ENCODE measurements at regions not wholly inside any gene's neighbourhood (a gene's known extent, or its start where the extent isn't known, plus 50 kb on each side); places are given as distances from the start of the nearest gene placed in this dataset.

DNA sequence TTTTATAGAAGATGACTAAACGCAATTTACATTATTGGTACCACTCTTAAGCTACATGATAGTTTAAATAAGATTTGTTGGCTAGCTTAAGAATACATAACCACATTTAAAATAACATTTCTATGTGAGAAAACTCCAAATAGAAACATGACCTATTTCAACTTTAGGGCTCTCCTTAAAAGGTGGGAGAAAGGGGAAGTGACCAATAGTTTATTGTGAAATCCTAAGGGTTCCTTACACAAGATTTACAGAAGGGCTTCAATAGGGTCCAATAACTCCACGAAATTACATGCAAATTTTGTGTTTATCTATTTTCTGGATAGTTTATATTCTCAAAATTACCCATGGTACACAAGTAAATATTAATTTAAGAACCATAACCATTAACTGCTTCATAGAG is 91.6 kb upstream of the DST start:
- Histone ChIP-seq H3K79me2 (peaks cover 59% of the 10 kb centered on the region), H4K20me1 (ENCODE audit: insufficient read depth, poor library complexity, severe bottlenecking) (no peaks in the 10 kb centered on the region), H3K27ac (no peak overlapping the region), H3K36me3 (replicated peaks; ENCODE audit: insufficient read depth, low read depth) (no peaks in the 10 kb centered on the region), H2AFZ (no peak overlapping the region), H3K9me2 (replicated peaks; ENCODE audit: insufficient read depth) (no peaks in the 10 kb centered on the region), H3K27me3 (no peaks in the 10 kb centered on the region), H3K9me3 (ENCODE audit: low read depth) (no peaks in the 10 kb centered on the region), H3K4me1 (ENCODE audit: insufficient read depth) (peaks cover 32% of the 10 kb centered on the region), H3K4me3 (no peak overlapping the region), H3K4me2 (no peak overlapping the region)
- DNase-seq (ENCODE audit: low spot score), result no peak
- 97% methylated on average over 2 of the region's 2 CpGs for WGBS (ENCODE audit: low lambda C conversion rate, missing lambda C conversion rate)
- TF ChIP-seq, protein P1, sequence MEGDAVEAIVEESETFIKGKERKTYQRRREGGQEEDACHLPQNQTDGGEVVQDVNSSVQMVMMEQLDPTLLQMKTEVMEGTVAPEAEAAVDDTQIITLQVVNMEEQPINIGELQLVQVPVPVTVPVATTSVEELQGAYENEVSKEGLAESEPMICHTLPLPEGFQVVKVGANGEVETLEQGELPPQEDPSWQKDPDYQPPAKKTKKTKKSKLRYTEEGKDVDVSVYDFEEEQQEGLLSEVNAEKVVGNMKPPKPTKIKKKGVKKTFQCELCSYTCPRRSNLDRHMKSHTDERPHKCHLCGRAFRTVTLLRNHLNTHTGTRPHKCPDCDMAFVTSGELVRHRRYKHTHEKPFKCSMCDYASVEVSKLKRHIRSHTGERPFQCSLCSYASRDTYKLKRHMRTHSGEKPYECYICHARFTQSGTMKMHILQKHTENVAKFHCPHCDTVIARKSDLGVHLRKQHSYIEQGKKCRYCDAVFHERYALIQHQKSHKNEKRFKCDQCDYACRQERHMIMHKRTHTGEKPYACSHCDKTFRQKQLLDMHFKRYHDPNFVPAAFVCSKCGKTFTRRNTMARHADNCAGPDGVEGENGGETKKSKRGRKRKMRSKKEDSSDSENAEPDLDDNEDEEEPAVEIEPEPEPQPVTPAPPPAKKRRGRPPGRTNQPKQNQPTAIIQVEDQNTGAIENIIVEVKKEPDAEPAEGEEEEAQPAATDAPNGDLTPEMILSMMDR (IDR thresholded peaks at IDR 0.05; ENCODE audit: poor library complexity), result no peak
- TF ChIP-seq EZH2 (IDR thresholded peaks at IDR 0.05; ENCODE audit: borderline replicate concordance), result no peak
- TF ChIP-seq EZH2phosphoT487 (IDR thresholded peaks at IDR 0.05; ENCODE audit: low read depth, severe bottlenecking, unreplicated experiment), result no peak

DNA sequence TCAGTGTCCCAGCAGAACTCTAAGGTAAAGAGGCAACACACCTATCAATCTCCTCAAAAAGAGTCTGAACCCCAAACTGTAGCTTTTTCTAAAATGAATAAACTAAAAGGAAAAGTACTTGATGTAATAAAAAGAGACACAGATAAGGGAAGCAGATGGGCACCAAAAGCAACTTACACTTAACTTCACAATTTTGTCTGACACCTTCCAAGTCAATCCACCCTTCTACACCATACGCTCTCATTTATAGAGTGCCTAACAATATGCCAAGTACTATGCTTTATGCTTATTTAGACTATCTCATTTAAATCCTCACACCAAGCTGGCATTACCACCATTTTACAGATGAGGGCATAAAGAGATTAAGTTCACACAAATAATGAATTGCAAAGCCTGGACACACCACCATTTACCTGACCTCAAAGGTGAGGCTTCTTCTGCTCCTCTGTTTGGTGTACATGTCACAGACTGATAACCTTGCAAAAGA is 90.6 kb upstream of the DST start:
- Histone ChIP-seq H3K4me1 (ENCODE audit: insufficient read depth) (peaks cover 37% of the 10 kb centered on the region), H3K36me3 (replicated peaks; ENCODE audit: insufficient read depth, low read depth) (no peaks in the 10 kb centered on the region), H3K9me3 (ENCODE audit: low read depth) (no peaks in the 10 kb centered on the region), H3K27me3 (no peaks in the 10 kb centered on the region), H3K27ac (peak overlapping the region; percentile 4), H3K4me2 (peak overlapping the region; percentile 44), H3K79me2 (peaks cover 49% of the 10 kb centered on the region), H3K9me2 (replicated peaks; ENCODE audit: insufficient read depth) (no peaks in the 10 kb centered on the region), H2AFZ (no peak overlapping the region), H4K20me1 (ENCODE audit: insufficient read depth, poor library complexity, severe bottlenecking) (no peaks in the 10 kb centered on the region), H3K4me3 (no peak overlapping the region)
- 100% methylated on average over 1 of the region's 1 CpG for WGBS (ENCODE audit: low lambda C conversion rate, missing lambda C conversion rate)
- TF ChIP-seq EZH2 (IDR thresholded peaks at IDR 0.05; ENCODE audit: borderline replicate concordance) (no peak), EZH2phosphoT487 (IDR thresholded peaks at IDR 0.05; ENCODE audit: low read depth, severe bottlenecking, unreplicated experiment) (no peak)
- TF ChIP-seq, protein P1 (IDR thresholded peaks at IDR 0.05; ENCODE audit: poor library complexity), result no peak
- no peak for DNase-seq (ENCODE audit: low spot score)

DNA sequence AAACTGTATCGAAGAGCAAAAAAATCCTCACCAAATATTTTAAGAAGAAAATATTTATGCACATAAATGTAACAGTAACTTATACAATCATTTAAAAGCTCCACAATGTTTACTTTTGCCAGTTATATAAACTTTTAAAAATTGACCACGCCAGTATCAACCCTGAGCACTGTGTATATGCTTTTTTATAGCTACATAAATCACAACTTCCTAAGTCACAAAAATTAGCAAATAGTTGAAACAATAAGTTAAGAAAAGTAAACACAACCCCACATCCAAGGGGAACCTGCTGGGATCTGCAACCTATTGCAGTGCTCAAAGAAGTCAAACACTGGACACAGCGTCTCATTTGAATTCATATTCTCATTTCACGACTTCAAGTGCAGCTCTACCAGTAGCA is 89.8 kb upstream of the DST start:
- no peaks in the 10 kb centered on the region for H4K20me1 ChIP-seq (ENCODE audit: insufficient read depth, poor library complexity, severe bottlenecking)
- H3K4me1 ChIP-seq (ENCODE audit: insufficient read depth), result peaks cover 44% of the 10 kb centered on the region
- H3K4me3 ChIP-seq, result no peak overlapping the region
- peak overlapping the region; percentile 44 for H3K4me2 ChIP-seq
- TF ChIP-seq, protein P1 (IDR thresholded peaks at IDR 0.05; ENCODE audit: poor library complexity), result no peak
- TF ChIP-seq EZH2phosphoT487 (IDR thresholded peaks at IDR 0.05; ENCODE audit: low read depth, severe bottlenecking, unreplicated experiment) (no peak), EZH2 (IDR thresholded peaks at IDR 0.05; ENCODE audit: borderline replicate concordance) (no peak)
- no peak overlapping the region for H2AFZ ChIP-seq
- H3K36me3 ChIP-seq (replicated peaks; ENCODE audit: insufficient read depth, low read depth), result no peaks in the 10 kb centered on the region
- no peak for DNase-seq (ENCODE audit: low spot score)
- peaks cover 41% of the 10 kb centered on the region for H3K79me2 ChIP-seq
- H3K9me2 ChIP-seq (replicated peaks; ENCODE audit: insufficient read depth), result no peaks in the 10 kb centered on the region
- 61% methylated on average over 4 of the region's 4 CpGs for WGBS (ENCODE audit: low lambda C conversion rate, missing lambda C conversion rate)
- no peaks in the 10 kb centered on the region for H3K9me3 ChIP-seq (ENCODE audit: low read depth)
- no peaks in the 10 kb centered on the region for H3K27me3 ChIP-seq
- H3K27ac ChIP-seq, result peak overlapping the region; percentile 4
